BE2C (cell line): ENCODE measurements at regions not wholly inside any gene's neighbourhood (a gene's known extent, or its start where the extent isn't known, plus 50 kb on each side); places are given as distances from the start of the nearest gene placed in this dataset.
"Not testable (repeated sequence)": the region's sequence is repeated elsewhere in the genome, so short reads cannot be mapped to it uniquely, and the experiment has no call there.

Experiments used
- DNase-seq: peaks from one replicate; pipeline ENCODE4 v3.0.0-alpha.2; 2020
- H3K27me3 ChIP-seq: fragments of 250-450 bp; sonication (Bioruptor Pico); 2 replicates; pipeline ENCODE4 v1.5.1; 2020; ENCODE audit warnings: mild to moderate bottlenecking
- H3K36me3 ChIP-seq: fragments of 250-450 bp; sonication (Bioruptor Pico); 2 replicates; pipeline ENCODE4 v1.5.1; 2020; ENCODE audit warnings: mild to moderate bottlenecking
- H3K4me1 ChIP-seq: fragments of 250-450 bp; sonication (Bioruptor Pico); 2 replicates; pipeline ENCODE4 v1.5.1; 2020
- H3K4me3 ChIP-seq: 2 replicates; pipeline ENCODE4 v1.5.1; 2011; ENCODE audit warnings: low read depth, low read length
- H3K9me3 ChIP-seq: fragments of 250-450 bp; sonication (Bioruptor Pico); 2 replicates; pipeline ENCODE4 v1.5.1; 2020
- CTCF ChIP-seq: IDR thresholded peaks from 2 replicates; pipeline ENCODE4 v1.5.1; 2012; ENCODE audit warnings: mild to moderate bottlenecking, low read depth, low read length

DNA sequence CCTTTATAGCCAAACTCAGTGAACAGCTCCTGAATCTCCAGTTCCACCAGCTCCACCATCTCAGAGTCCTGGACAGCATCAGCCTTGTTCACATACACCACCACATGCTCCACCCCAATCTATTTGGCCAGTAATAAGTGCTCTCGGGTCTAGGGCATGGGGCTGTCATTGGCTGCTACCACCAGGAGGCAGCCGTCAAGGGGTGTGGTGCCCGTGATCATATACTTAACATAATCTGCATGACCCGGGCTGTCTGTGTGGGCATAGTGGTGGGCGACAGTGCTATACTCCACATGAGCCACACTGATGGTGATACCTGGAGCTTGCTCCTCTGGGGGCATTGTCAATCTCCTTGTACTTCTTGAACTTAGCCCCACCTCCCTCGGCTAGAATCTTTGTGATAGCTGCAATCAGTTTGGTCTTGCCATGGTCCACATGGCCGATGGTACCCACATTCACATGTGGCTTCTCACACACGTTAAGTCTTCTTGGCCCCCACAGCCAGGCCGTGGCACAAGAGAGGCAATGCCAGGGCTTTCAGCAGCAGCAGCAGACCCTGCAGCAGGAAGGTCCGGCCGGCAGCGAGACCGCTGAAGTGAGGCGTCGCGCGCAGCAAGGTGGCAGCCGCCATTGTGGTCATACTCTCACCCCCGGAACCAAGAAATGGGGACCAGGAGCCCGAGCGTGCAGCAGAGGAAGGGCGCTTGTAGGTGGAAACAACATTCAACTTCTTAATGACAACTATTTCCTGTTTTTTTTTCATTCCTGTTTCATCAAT is 210.3 kb upstream of the WSB1 start:
- DNase-seq = no peak
- Histone ChIP-seq H3K27me3 (no peaks in the 10 kb centered on the region), H3K4me1 (no peaks in the 10 kb centered on the region), H3K4me3 (no peak overlapping the region), H3K36me3 (no peaks in the 10 kb centered on the region), H3K9me3 (no peaks in the 10 kb centered on the region)
- TF ChIP-seq CTCF = no peak

DNA sequence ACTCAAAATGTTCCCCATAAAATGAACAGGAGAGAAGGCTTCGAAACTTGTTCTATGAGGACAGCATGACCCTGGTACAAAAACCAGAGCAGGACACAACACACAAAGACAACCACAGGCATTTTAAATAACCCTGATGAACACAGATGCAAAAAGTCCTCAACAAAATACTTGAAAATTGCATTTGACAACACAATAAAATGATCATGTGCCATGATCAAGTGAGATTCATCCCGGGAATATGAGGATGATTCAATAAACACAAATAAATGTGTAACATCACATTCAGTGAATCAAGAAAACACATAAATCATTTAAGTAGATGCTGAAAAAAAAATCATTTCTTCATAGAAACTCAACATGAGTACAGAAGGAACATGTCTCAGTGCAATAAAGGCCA is 208.4 kb upstream of the WSB1 start:
- H3K4me3 ChIP-seq = no peak overlapping the region
- no peak for DNase-seq
- no peak for TF ChIP-seq CTCF
- no peaks in the 10 kb centered on the region for H3K36me3 ChIP-seq
- H3K4me1 ChIP-seq = no peaks in the 10 kb centered on the region
- H3K27me3 ChIP-seq = no peaks in the 10 kb centered on the region
- no peaks in the 10 kb centered on the region for H3K9me3 ChIP-seq

- Histone ChIP-seq H3K4me3 (no peak overlapping the region), H3K4me1 (no peaks in the 10 kb centered on the region), H3K9me3 (no peaks in the 10 kb centered on the region), H3K36me3 (no peaks in the 10 kb centered on the region), H3K27me3 (no peaks in the 10 kb centered on the region)
- no peak for DNase-seq
- no peak for TF ChIP-seq CTCF
These were observed 207.4 kb upstream of the WSB1 start for GRCh38 chr17:27086526-27086925.

DNA sequence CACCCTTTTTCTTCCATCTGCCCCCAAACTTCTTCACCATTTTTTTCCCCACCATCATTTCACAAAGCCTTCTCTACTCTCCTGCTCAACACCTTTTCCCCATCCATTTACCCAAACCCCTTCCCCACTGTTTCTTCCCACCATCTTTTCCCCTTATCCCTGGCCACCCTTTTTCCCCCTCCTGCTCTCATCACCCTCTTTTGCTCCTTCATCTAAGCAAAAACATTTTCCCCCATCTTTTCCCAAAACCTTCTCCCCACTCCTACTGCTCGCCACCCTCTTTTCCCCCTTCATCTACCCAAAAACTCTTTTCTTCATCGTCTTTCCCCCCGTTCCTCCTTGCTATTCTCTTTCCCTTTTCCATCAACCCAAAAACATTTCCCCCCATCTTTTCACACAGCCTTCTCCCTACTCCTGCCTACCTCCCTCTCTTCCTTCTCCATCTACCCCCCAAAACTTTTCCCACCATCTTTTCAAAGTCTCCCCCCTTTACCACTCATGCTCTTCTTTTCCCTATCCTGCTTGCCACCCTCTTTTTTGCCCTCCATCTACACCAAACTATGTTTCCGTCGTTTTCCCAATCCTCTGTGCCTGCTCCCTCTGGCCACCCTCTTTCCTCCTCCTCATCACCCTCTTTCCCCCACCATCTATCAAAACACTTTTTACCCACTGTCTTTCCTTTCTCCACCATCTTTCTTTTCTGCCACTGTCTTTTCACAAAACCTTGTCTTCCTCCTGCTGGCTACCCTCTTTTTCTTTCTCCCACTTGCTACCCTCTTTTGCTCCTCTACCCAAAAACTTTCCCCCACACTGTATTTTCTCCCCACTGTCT is 205.8 kb upstream of the WSB1 start:
- no peaks in the 10 kb centered on the region for H3K36me3 ChIP-seq
- H3K27me3 ChIP-seq = no peaks in the 10 kb centered on the region
- no peaks in the 10 kb centered on the region for H3K4me1 ChIP-seq
- TF ChIP-seq CTCF = no peak
- no peak overlapping the region for H3K4me3 ChIP-seq
- no peaks in the 10 kb centered on the region for H3K9me3 ChIP-seq
- DNase-seq = no peak

GRCh38 chr17:27088767-27089078 is 205.2 kb upstream of the WSB1 start:
- DNase-seq = no peak
- no peaks in the 10 kb centered on the region for H3K36me3 ChIP-seq
- no peak overlapping the region for H3K4me3 ChIP-seq
- H3K4me1 ChIP-seq = no peaks in the 10 kb centered on the region
- TF ChIP-seq CTCF = no peak
- no peaks in the 10 kb centered on the region for H3K9me3 ChIP-seq
- no peaks in the 10 kb centered on the region for H3K27me3 ChIP-seq

- not testable (repeated sequence) for DNase-seq, H3K4me1 ChIP-seq, H3K36me3 ChIP-seq, H3K4me3 ChIP-seq, H3K27me3 ChIP-seq, H3K9me3 ChIP-seq
These were observed 204.6 kb upstream of the WSB1 start for GRCh38 chr17:27089079-27089928.
